OCI-LY3 (cell line): ENCODE measurements at regions not wholly inside any gene's neighbourhood (a gene's known extent, or its start where the extent isn't known, plus 50 kb on each side); places are given as distances from the start of the nearest gene placed in this dataset.

Source experiments
- CTCF ChIP-seq: fragments of 200-600, 300-600 bp; sonication (generic); IDR thresholded peaks from 2 replicates; pipeline ENCODE4 v1.5.1; 2014; ENCODE audit warnings: antibody characterized with exemption, low read length, low read depth
- EZH2phosphoT487 ChIP-seq: fragments of 200-600 bp; shearing (Covaris generic); IDR thresholded peaks from 2 replicates; pipeline ENCODE4 v1.6.1; 2018; ENCODE audit warnings: antibody characterized with exemption, mixed run types, low read depth

DNA sequence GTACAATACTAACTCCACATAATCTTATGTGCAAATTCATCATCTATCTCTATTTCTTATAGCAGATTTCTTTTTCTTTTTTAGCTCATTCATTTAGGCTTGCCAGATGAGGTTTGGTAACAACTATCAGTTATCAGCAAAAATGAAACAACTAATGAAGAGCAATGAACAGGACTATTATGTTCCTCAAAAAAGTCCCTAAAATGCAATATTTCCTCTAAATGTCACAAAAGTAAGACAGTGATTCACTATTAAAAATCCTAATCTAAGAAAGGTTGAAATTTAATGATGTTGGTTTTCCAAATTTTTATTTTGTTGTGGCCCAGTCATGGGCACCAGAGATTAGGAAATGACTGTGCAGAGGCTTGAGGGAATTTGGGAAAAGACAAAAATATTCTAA is 135.3 kb downstream of the PPIAL4G start:
- TF ChIP-seq CTCF (no peak), EZH2phosphoT487 (no peak)
